Spleen (tissue), 11 donors: ENCODE measurements at regions not wholly inside any gene's neighbourhood (a gene's known extent, or its start where the extent isn't known, plus 50 kb on each side); places are given as distances from the start of the nearest gene placed in this dataset.
"Not testable (repeated sequence)": the region's sequence is repeated elsewhere in the genome, so short reads cannot be mapped to it uniquely, and the experiment has no call there.

ENCODE experiments used
- DNase-seq: peaks from one replicate; pipeline ENCODE4 v3.0.0-alpha.2; 2020
- H3K27ac ChIP-seq, 8 donors: fragments of 200-600 bp; sonication (generic) in 7 of 8; 1 replicate in 4 of 8; 2 replicates in 4 of 8; pipeline versions ENCODE4 v1.5.0 to v1.8.0; 2016 to 2021; ENCODE audit warnings: inconsistent platforms in 4 of 8, mild to moderate bottlenecking in 4 of 8, moderate library complexity in 1 of 8
- H3K27me3 ChIP-seq, 7 donors: fragments of 200-600 bp; sonication (generic) in 6 of 7; replicated peaks in 1 of 7; 1 replicate in 4 of 7; 2 replicates in 3 of 7; pipeline versions ENCODE4 v1.5.0 to v1.8.0; 2016 to 2021; ENCODE audit warnings: inconsistent platforms in 3 of 7, mild to moderate bottlenecking in 1 of 7
- H3K36me3 ChIP-seq, 6 donors: fragments of 200-600 bp; sonication (generic) in 5 of 6; 1 replicate in 4 of 6; 2 replicates in 2 of 6; pipeline versions ENCODE4 v1.5.0 to v1.8.0; 2016 to 2021; ENCODE audit warnings: inconsistent platforms in 2 of 6
- H3K4me1 ChIP-seq, 6 donors: fragments of 200-600 bp; sonication (generic) in 5 of 6; 1 replicate in 3 of 6; 2 replicates in 3 of 6; pipeline versions ENCODE4 v1.5.0 to v1.8.0; 2016 to 2021; ENCODE audit warnings: inconsistent platforms in 3 of 6
- H3K4me3 ChIP-seq, 8 donors: fragments of 200-600 bp; sonication (generic) in 7 of 8; 1 replicate in 4 of 8; 2 replicates in 4 of 8; pipeline versions ENCODE4 v1.5.0 to v1.8.0; 2016 to 2021; ENCODE audit warnings: inconsistent platforms in 4 of 8, mild to moderate bottlenecking in 4 of 8, moderate library complexity in 2 of 8
- H3K9me3 ChIP-seq, 8 donors: fragments of 200-600 bp; sonication (generic) in 7 of 8; 1 replicate in 4 of 8; 2 replicates in 4 of 8; pipeline versions ENCODE4 v1.5.0 to v1.8.0; 2016 to 2021; ENCODE audit warnings: inconsistent platforms in 4 of 8
- POLR2A ChIP-seq, 3 donors: fragments of 450-650 bp; IDR thresholded peaks; one replicate each; pipeline ENCODE4 v1.5.1; 2017; ENCODE audit warnings: antibody characterized with exemption in 3 of 3, mild to moderate bottlenecking in 1 of 3
- POLR2AphosphoS5 ChIP-seq, 3 donors: sonication (generic); formaldehyde crosslinking; IDR thresholded peaks; one replicate each; pipeline ENCODE4 v1.5.1; 2017; ENCODE audit warnings: antibody characterized with exemption in 3 of 3
- WGBS, 5 donors: extraction: QIAGEN DNeasy Blood & Tissue Kit in 3 of 5; methylation state at CpG; one replicate each; pipeline versions ENCODE4 v1.1.5 to v1.1.7; 2013 to 2018; 5-methylcytosine and 5-hydroxymethylcytosine counted together
- intact Hi-C: fragments of 100-400 bp; cut with DNase I; formaldehyde crosslinking; loops from one replicate; pipeline ENCODE4 v1.15.0; 2023; ENCODE audit warnings: low total_unique reads
- TF ChIP-seq, protein P1 (sequence below), 11 experiments: fragments of 200-600 bp in 7 of 11; fragments of 450-650 bp in 4 of 11; sonication (generic) in 4 of 11; IDR thresholded peaks in 8 of 11; conservative IDR thresholded peaks in 3 of 11; 1 replicate in 7 of 11; 2 replicates in 4 of 11; pipeline versions ENCODE4 v1.4.0 to v1.8.0; 2016 to 2021; ENCODE audit warnings: antibody characterized with exemption in 11 of 11, inconsistent platforms in 4 of 11, mild to moderate bottlenecking in 1 of 11
- donor health status: healthy with polysubstance abuse.
- donor health status: DM: no; HTN: no; CAD: no; lungs with moderate emphysema.
- donor health status: DM: no; HTN: no; CAD: no.
- donor health status: Bipolar disorder and iron deficiency.
- donor health status: healthy.
- donor health status: DM: no; HTN: no; CAD: no.
- donor health status: DM: yes; HTN: yes; CAD: no.

DNA sequence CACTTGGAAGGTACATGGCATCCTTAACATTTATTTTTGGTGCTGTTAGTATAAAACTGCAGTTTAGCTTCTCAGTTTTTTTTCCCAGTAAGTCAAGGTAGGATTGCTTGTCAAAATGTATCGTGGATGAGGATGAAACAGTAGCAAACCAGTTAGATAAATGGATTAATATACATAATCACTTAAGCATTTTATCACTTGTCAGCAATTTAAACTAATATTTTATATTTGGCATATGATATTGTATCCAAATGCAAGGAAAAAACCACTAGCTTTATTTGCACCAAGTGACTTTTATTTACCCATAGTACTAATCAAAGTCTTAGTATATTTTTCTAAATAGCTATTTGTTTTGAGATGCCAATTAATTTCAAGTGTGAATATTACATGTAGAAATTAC lies 137.7 kb upstream of the XIRP2 start:
- Histone ChIP-seq H3K4me3 (no peak overlapping the region), H3K27me3 (no peaks in the 10 kb centered on the region), H3K36me3 (no peaks in the 10 kb centered on the region), H3K27ac (no peak overlapping the region), H3K4me1 (no peaks in the 10 kb centered on the region), H3K9me3 (peaks cover 0 to 29% (median 14%) of the 10 kb centered on the region in 8 donors)
- TF ChIP-seq POLR2AphosphoS5 (IDR thresholded peaks at IDR 0.05) (no peak), POLR2A (IDR thresholded peaks at IDR 0.05) (no peak)
- TF ChIP-seq, protein P1, sequence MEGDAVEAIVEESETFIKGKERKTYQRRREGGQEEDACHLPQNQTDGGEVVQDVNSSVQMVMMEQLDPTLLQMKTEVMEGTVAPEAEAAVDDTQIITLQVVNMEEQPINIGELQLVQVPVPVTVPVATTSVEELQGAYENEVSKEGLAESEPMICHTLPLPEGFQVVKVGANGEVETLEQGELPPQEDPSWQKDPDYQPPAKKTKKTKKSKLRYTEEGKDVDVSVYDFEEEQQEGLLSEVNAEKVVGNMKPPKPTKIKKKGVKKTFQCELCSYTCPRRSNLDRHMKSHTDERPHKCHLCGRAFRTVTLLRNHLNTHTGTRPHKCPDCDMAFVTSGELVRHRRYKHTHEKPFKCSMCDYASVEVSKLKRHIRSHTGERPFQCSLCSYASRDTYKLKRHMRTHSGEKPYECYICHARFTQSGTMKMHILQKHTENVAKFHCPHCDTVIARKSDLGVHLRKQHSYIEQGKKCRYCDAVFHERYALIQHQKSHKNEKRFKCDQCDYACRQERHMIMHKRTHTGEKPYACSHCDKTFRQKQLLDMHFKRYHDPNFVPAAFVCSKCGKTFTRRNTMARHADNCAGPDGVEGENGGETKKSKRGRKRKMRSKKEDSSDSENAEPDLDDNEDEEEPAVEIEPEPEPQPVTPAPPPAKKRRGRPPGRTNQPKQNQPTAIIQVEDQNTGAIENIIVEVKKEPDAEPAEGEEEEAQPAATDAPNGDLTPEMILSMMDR (IDR thresholded peaks at IDR 0.05 in 8 of 11, conservative IDR thresholded peaks at IDR 0.05 in 3 of 11) = no peak
- 0 to 59% (median 2%) methylated on average over 1 of the region's 1 CpG for WGBS, 5 donors
- DNase-seq = no peak
- intact Hi-C loops = no loop called here

DNA sequence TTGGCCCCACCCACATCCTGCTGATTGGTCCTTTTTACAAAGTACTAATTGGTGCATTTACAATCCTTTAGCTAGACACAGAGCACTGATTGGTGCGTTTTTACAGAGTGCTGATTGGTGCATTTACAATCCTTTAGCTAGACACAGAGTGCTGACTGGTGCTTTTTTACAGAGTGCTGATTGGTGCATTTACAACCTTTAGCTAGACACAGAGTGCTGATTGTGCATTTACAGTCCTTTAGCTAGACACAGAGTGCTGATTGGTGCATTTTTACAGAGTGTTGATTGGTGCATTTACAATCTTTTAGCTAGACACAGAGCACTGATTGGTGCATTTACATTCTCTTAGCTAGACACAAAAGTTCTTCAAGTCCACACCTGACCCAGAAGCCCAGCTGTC lies 144.2 kb upstream of the XIRP2 start:
- 74 to 95% (median 84%) methylated on average over 1 of the region's 1 CpG for WGBS, 5 donors
- H3K27me3 ChIP-seq, DNase-seq, H3K27ac ChIP-seq, H3K36me3 ChIP-seq, intact Hi-C loops, H3K4me3 ChIP-seq, H3K4me1 ChIP-seq: not testable (repeated sequence)
- H3K9me3 ChIP-seq = peaks cover 10 to 92% (median 79%) of the 10 kb centered on the region in 8 donors

DNA sequence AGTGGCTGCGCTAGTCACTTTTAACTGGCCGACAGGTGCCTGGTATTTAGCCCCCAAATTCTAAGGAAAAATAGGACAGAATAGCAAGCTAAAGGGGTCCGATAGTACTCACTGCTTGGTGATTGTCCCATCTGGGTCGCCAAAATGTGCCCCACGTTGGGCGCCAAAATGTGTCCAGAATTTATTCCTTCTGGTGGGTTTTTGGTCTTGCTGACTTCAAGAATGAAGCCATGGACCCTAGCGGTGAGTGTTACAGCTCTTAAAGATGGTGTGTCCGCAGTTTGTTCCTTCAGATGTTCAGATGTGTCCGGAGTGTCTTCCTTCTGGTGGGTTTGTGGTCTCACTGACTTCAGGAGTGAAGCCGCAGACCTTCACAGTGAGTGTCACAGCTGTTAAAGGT lies 144.8 kb upstream of the XIRP2 start:
- peaks cover 10 to 93% (median 84%) of the 10 kb centered on the region in 8 donors for H3K9me3 ChIP-seq
- H3K4me3 ChIP-seq, H3K27me3 ChIP-seq, H3K4me1 ChIP-seq, intact Hi-C loops, H3K36me3 ChIP-seq, DNase-seq, H3K27ac ChIP-seq: not testable (repeated sequence)
- WGBS, 5 donors = 90 to 94% (median 91%) methylated on average over 10 of the region's 10 CpGs

DNA sequence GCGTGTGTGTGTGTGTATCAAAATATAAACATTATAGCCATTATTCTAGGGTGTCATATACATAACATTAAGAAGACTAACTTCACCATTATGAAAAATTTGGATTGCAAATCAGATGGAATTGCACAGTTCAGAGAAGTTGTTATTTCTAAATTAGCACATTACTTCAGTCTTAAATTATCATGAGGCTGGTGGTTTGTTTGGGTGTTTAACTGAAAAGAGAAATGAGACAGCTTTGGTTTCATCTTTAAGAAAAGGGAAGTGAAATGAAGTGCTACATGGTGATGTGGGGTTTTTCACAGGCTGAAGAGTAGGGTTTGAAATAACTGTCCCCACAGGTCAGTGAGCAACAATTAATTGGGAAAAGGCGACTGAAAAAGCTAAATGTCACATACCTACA lies 161.2 kb upstream of the XIRP2 start:
- Histone ChIP-seq H3K27me3 (no peaks in the 10 kb centered on the region), H3K36me3 (no peaks in the 10 kb centered on the region), H3K27ac (no peak overlapping the region), H3K4me3 (no peak overlapping the region), H3K4me1 (no peaks in the 10 kb centered on the region), H3K9me3 (peaks cover 0 to 11% (median 2%) of the 10 kb centered on the region in 8 donors)
- no peak for DNase-seq
- intact Hi-C loops = no loop called here
- TF ChIP-seq, protein P1 (IDR thresholded peaks at IDR 0.05 in 8 of 11, conservative IDR thresholded peaks at IDR 0.05 in 3 of 11) = no peak
- TF ChIP-seq POLR2A (IDR thresholded peaks at IDR 0.05) = no peak
- no peak for TF ChIP-seq POLR2AphosphoS5 (IDR thresholded peaks at IDR 0.05)
- 58 to 72% (median 64%) methylated on average over 2 of the region's 2 CpGs for WGBS, 5 donors

DNA sequence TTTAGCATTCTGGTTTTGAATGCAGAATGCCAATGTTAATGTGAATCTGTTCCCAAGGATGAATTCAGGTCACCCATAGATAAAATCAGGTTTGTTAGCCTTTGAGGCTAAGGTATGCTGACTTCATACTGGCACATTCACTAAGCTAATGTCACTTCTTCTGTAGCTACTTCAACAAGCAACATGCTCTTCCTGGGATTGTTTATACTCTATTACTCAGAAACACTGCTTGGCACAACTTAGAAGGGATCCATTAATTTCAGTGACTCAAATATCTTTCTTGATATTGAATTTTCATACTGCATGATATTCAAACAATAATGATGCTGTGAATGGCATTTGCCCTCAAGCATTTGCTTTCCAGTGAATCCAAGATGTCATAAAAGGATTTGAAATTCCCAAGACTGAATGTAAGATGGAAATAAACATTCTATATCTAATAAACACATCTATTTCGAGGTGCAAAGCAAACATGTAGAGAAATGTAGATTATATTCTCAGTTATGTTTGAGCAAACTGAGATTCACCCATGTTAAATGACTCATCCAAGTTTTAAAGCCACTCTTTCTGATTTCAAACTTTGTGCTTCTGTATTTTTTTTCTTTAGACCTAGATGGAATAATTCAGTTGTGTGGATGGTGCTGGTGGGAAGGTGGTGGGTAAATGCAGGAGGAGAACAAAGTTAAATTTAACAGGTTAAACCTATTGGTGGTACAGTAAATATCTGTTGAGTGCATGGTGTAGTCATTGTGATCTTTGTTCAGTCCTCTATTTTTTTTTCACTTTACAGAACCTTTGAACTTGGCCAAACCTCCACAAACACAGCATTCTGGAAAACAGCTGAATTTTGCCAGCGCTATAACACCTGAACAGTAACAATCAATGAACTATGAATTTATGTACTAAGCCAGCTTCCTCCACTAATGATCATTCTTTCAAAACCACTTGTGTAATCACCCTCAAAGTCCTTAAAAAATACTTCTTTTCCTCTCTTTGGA lies 162.1 kb upstream of the XIRP2 start:
- H3K27ac ChIP-seq = no peak overlapping the region
- H3K27me3 ChIP-seq = no peaks in the 10 kb centered on the region
- peaks cover 0 to 12% (median 2%) of the 10 kb centered on the region in 8 donors for H3K9me3 ChIP-seq
- 51 to 77% (median 64%) methylated on average over 2 of the region's 2 CpGs for WGBS, 5 donors
- intact Hi-C loops = no loop called here
- no peak for DNase-seq
- TF ChIP-seq POLR2A (IDR thresholded peaks at IDR 0.05) = no peak
- TF ChIP-seq, protein P1 (IDR thresholded peaks at IDR 0.05 in 8 of 11, conservative IDR thresholded peaks at IDR 0.05 in 3 of 11) = no peak
- no peaks in the 10 kb centered on the region for H3K36me3 ChIP-seq
- H3K4me3 ChIP-seq = no peak overlapping the region
- H3K4me1 ChIP-seq = no peaks in the 10 kb centered on the region
